Astrocyte (in vitro differentiated cells and primary cell): ENCODE measurements at regions not wholly inside any gene's neighbourhood (a gene's known extent, or its start where the extent isn't known, plus 50 kb on each side); places are given as distances from the start of the nearest gene placed in this dataset.

Experiments
- DNase-seq: peaks from one replicate; pipeline ENCODE4 v3.0.0-alpha.2; 2010; ENCODE audit warnings: low read depth
- FAIRE-seq: peaks from 2 replicates; lab custom pipeline; 2011; peaks lifted over from hg19 to GRCh38; lab: Jason Lieb, UNC
- H2AFZ ChIP-seq: 2 replicates; pipeline ENCODE4 v1.6.0; 2012; ENCODE audit warnings: low read depth, low read length, inconsistent platforms
- H3K27ac ChIP-seq: 2 replicates; pipeline ENCODE4 v1.5.1; 2011; ENCODE audit warnings: low read depth, low read length, inconsistent platforms
- H3K27me3 ChIP-seq: 2 replicates; pipeline ENCODE4 v1.6.0; 2011; ENCODE audit warnings: low read length, inconsistent platforms; ENCODE audit not compliant: insufficient read depth
- H3K36me3 ChIP-seq: 2 replicates; pipeline ENCODE4 v1.5.1; 2011; ENCODE audit warnings: low read length, inconsistent platforms; ENCODE audit not compliant: insufficient read depth
- H3K4me1 ChIP-seq: 2 replicates; pipeline ENCODE4 v1.5.1; 2011; ENCODE audit warnings: low read length, inconsistent platforms; ENCODE audit not compliant: insufficient read depth
- H3K4me2 ChIP-seq: 2 replicates; pipeline ENCODE4 v1.6.0; 2012; ENCODE audit warnings: low read length, inconsistent platforms
- H3K4me3 ChIP-seq: 2 replicates; pipeline ENCODE4 v1.5.1; 2011; ENCODE audit warnings: low read depth, mild to moderate bottlenecking, low read length, inconsistent platforms; ENCODE audit not compliant: insufficient read depth
- H3K79me2 ChIP-seq: 2 replicates; pipeline ENCODE4 v1.6.0; 2012; ENCODE audit warnings: mild to moderate bottlenecking, low read length, inconsistent platforms; ENCODE audit not compliant: insufficient read depth
- H3K9ac ChIP-seq: 2 replicates; pipeline ENCODE4 v1.6.0; 2012; ENCODE audit warnings: mild to moderate bottlenecking, low read length, inconsistent platforms
- H3K9me3 ChIP-seq: 2 replicates; pipeline ENCODE4 v1.5.1; 2012; ENCODE audit warnings: low read depth, mild to moderate bottlenecking, low read length, inconsistent platforms; ENCODE audit not compliant: insufficient read depth
- H4K20me1 ChIP-seq: 2 replicates; pipeline ENCODE4 v1.6.0; 2012; ENCODE audit warnings: low read length, inconsistent platforms; ENCODE audit not compliant: insufficient read depth
- H3K27ac Mint-ChIP-seq: one replicate; pipeline ENCODE4 v1.8.0; 2021; ENCODE audit warnings: mild to moderate bottlenecking, mixed read lengths; ENCODE audit not compliant: unreplicated experiment
- H3K27me3 Mint-ChIP-seq: one replicate; pipeline ENCODE4 v1.8.0; 2021; ENCODE audit warnings: low read depth, mixed read lengths; ENCODE audit not compliant: unreplicated experiment
- H3K36me3 Mint-ChIP-seq: one replicate; pipeline ENCODE4 v1.8.0; 2021; ENCODE audit warnings: low read depth, mixed read lengths; ENCODE audit not compliant: unreplicated experiment
- H3K4me1 Mint-ChIP-seq: one replicate; pipeline ENCODE4 v1.8.0; 2021; ENCODE audit warnings: low read depth, mixed read lengths; ENCODE audit not compliant: unreplicated experiment
- H3K4me3 Mint-ChIP-seq: one replicate; pipeline ENCODE4 v1.8.0; 2021; ENCODE audit warnings: mild to moderate bottlenecking, moderate library complexity, mixed read lengths; ENCODE audit not compliant: unreplicated experiment
- H3K9me3 Mint-ChIP-seq: one replicate; pipeline ENCODE4 v1.8.0; 2021; ENCODE audit warnings: mild to moderate bottlenecking, mixed read lengths; ENCODE audit not compliant: unreplicated experiment
- EZH2 ChIP-seq: IDR thresholded peaks from 2 replicates; pipeline ENCODE4 v1.6.1; 2012; ENCODE audit warnings: mild to moderate bottlenecking, low read length, inconsistent platforms; ENCODE audit not compliant: insufficient read depth
- TF ChIP-seq, protein P1 (sequence below): IDR thresholded peaks from 2 replicates; pipeline ENCODE4 v1.5.1; 2011; ENCODE audit warnings: low read depth, mild to moderate bottlenecking, inconsistent platforms, low read length, moderate library complexity; ENCODE audit not compliant: insufficient read depth

DNA sequence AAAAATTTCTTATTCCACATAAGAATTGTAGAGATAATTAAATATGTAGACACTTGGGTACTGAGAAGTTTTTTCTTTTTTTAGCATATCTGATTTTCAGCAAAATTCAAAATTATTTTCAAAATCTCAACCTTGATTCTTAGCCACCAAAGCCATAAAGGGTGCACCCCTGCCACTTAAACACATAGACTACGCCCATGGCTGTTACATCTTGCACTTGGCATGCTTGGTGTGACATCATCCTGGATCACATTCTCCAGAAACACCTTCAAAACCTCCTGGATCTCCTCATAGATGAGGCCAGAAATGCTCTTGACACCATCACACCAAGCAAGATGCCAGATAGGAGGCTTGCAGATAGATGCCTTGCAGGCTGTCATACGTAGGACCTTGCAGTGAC, 89.1 kb upstream of the KLF14 start:
- H3K27ac Mint-ChIP-seq: no peak overlapping the region
- H3K36me3 Mint-ChIP-seq: no peaks in the 10 kb centered on the region
- H3K4me2 ChIP-seq: peak overlapping the region; percentile 17

DNA sequence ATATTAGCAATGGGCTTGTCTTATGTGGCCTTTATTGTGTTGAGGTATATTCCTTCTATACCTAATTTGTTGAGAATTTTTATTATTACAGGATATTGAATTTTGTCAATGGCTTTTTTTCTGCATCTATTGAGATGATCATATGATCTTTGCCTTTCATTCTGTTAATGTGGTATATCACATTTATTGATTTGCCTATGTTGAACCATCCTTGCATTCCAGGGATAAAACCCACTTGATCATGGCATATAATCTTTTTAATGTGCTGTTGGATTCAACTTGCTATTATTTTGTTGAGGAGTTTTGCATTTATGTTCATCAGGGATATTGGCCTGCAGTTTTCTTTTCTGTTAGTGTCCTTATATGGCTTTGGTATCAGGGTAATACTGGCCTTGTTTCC, 91.8 kb upstream of the KLF14 start:
- Mint-ChIP-seq H3K27me3 (peaks cover 3% of the 10 kb centered on the region), H3K9me3 (peaks cover 5% of the 10 kb centered on the region), H3K36me3 (no peaks in the 10 kb centered on the region), H3K27ac (no peak overlapping the region), H3K4me1 (peaks cover 16% of the 10 kb centered on the region), H3K4me3 (no peak overlapping the region)
- no peak for FAIRE-seq
- Histone ChIP-seq H3K4me3 (no peak overlapping the region), H3K4me1 (no peaks in the 10 kb centered on the region), H3K36me3 (no peaks in the 10 kb centered on the region), H3K79me2 (no peaks in the 10 kb centered on the region), H3K9ac (no peak overlapping the region), H2AFZ (no peak overlapping the region), H3K27ac (no peak overlapping the region), H3K4me2 (no peak overlapping the region), H3K9me3 (no peaks in the 10 kb centered on the region), H4K20me1 (no peaks in the 10 kb centered on the region), H3K27me3 (no peaks in the 10 kb centered on the region)
- no peak for DNase-seq
- TF ChIP-seq EZH2: no peak
- TF ChIP-seq, protein P1, sequence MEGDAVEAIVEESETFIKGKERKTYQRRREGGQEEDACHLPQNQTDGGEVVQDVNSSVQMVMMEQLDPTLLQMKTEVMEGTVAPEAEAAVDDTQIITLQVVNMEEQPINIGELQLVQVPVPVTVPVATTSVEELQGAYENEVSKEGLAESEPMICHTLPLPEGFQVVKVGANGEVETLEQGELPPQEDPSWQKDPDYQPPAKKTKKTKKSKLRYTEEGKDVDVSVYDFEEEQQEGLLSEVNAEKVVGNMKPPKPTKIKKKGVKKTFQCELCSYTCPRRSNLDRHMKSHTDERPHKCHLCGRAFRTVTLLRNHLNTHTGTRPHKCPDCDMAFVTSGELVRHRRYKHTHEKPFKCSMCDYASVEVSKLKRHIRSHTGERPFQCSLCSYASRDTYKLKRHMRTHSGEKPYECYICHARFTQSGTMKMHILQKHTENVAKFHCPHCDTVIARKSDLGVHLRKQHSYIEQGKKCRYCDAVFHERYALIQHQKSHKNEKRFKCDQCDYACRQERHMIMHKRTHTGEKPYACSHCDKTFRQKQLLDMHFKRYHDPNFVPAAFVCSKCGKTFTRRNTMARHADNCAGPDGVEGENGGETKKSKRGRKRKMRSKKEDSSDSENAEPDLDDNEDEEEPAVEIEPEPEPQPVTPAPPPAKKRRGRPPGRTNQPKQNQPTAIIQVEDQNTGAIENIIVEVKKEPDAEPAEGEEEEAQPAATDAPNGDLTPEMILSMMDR: no peak

More for the DNA sequence above, 89.1 kb upstream of the KLF14 start:
- H3K79me2 ChIP-seq: no peaks in the 10 kb centered on the region
- no peak overlapping the region for H2AFZ ChIP-seq
- H3K4me3 ChIP-seq: no peak overlapping the region
- H3K9me3 Mint-ChIP-seq: peaks cover 2% of the 10 kb centered on the region
- no peaks in the 10 kb centered on the region for H3K9me3 ChIP-seq
- H3K9ac ChIP-seq: no peak overlapping the region
- TF ChIP-seq, protein P1: no peak
- TF ChIP-seq EZH2: no peak
- no peaks in the 10 kb centered on the region for H3K27me3 Mint-ChIP-seq
- H4K20me1 ChIP-seq: no peaks in the 10 kb centered on the region
- FAIRE-seq (peak; percentile 54), DNase-seq (no peak)
- H3K27me3 ChIP-seq: no peaks in the 10 kb centered on the region
- no peak overlapping the region for H3K4me3 Mint-ChIP-seq
- no peaks in the 10 kb centered on the region for H3K4me1 ChIP-seq
- no peak overlapping the region for H3K27ac ChIP-seq
- H3K36me3 ChIP-seq: no peaks in the 10 kb centered on the region
- peaks cover 16% of the 10 kb centered on the region for H3K4me1 Mint-ChIP-seq

DNA sequence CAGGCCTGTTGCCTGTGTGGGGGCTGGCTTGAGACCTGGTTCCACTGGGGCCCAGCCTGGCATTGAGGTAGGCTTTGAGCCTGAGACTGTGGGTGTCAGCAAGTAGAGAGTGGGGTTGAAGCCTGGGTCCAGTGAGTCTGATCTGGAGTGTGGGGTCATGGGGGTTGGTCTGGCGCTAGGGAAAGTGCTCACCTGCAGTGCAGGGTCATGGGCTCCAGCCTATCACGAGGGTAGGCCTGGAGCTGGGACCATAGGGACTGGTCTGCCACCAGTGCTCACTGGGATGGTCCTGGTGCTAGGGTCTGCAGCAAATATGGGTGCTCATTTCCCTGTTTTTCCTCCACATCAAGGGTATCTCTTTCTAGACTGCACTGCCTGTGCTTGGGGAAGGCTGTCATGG, 95.4 kb upstream of the KLF14 start:
- TF ChIP-seq EZH2: no peak
- Histone ChIP-seq H2AFZ (no peak overlapping the region), H3K36me3 (no peaks in the 10 kb centered on the region), H3K4me2 (no peak overlapping the region), H3K4me3 (no peak overlapping the region), H3K4me1 (no peaks in the 10 kb centered on the region), H3K27me3 (no peaks in the 10 kb centered on the region), H3K27ac (no peak overlapping the region), H3K9ac (no peak overlapping the region), H3K79me2 (no peaks in the 10 kb centered on the region), H4K20me1 (no peaks in the 10 kb centered on the region), H3K9me3 (no peaks in the 10 kb centered on the region)
- DNase-seq: no peak
- Mint-ChIP-seq H3K36me3 (no peaks in the 10 kb centered on the region), H3K4me1 (no peaks in the 10 kb centered on the region), H3K27me3 (peaks cover 3% of the 10 kb centered on the region), H3K27ac (no peak overlapping the region), H3K9me3 (peaks cover 5% of the 10 kb centered on the region), H3K4me3 (no peak overlapping the region)
- no peak for FAIRE-seq
